Liver (tissue), 3 donors: ENCODE measurements at regions not wholly inside any gene's neighbourhood (a gene's known extent, or its start where the extent isn't known, plus 50 kb on each side); places are given as distances from the start of the nearest gene placed in this dataset.

ENCODE experiments used
- ATF3 ChIP-seq: IDR thresholded peaks from 2 replicates; pipeline ENCODE4 v1.6.1; 2016; ENCODE audit warnings: antibody characterized with exemption
- CTCF ChIP-seq: fragments of 150-350 bp; IDR thresholded peaks from 2 replicates; pipeline ENCODE4 v1.5.1; 2017; ENCODE audit warnings: improper control_type of control experiment, low read depth, low read length; ENCODE audit not compliant: missing input control
- FOXA1 ChIP-seq: IDR thresholded peaks from 2 replicates; pipeline ENCODE4 v1.6.1; 2016; ENCODE audit warnings: antibody characterized with exemption
- GABPA ChIP-seq, 2 donors: IDR thresholded peaks in 1 of 2; conservative IDR thresholded peaks in 1 of 2; 2 replicates each; pipeline ENCODE4 v1.6.1; 2016; ENCODE audit warnings: antibody characterized with exemption in 2 of 2, mild to moderate bottlenecking in 1 of 2, moderate library complexity in 1 of 2
- HNF4G ChIP-seq: IDR thresholded peaks from 2 replicates; pipeline ENCODE4 v1.6.1; 2016; ENCODE audit warnings: antibody characterized with exemption
- JUND ChIP-seq, 2 donors: IDR thresholded peaks; 2 replicates each; pipeline ENCODE4 v1.6.1; 2016; ENCODE audit warnings: antibody characterized with exemption in 2 of 2
- REST ChIP-seq: IDR thresholded peaks from 2 replicates; pipeline ENCODE4 v1.6.1; 2016; ENCODE audit warnings: antibody characterized with exemption, mild to moderate bottlenecking
- SP1 ChIP-seq: IDR thresholded peaks from 2 replicates; pipeline ENCODE4 v1.6.1; 2018; ENCODE audit warnings: antibody characterized with exemption, mild to moderate bottlenecking
- TAF1 ChIP-seq: conservative IDR thresholded peaks from 2 replicates; pipeline ENCODE4 v1.6.1; 2016; ENCODE audit warnings: antibody characterized with exemption, mild to moderate bottlenecking
- ZBTB33 ChIP-seq: IDR thresholded peaks from 2 replicates; pipeline ENCODE4 v1.6.1; 2016; ENCODE audit warnings: antibody characterized with exemption
- donor health status: healthy.
- donor health status: healthy.

- TF ChIP-seq ZBTB33, result no peak
- no peak for TF ChIP-seq TAF1
- TF ChIP-seq ATF3, result no peak
- TF ChIP-seq JUND (IDR thresholded peaks at IDR 0.05), result no peak
- TF ChIP-seq SP1, result no peak
- TF ChIP-seq REST, result no peak
- TF ChIP-seq FOXA1, result no peak
- no peak for TF ChIP-seq CTCF
- no peak for TF ChIP-seq HNF4G
- no peak for TF ChIP-seq GABPA (IDR thresholded peaks at IDR 0.05 in 1 of 2, conservative IDR thresholded peaks at IDR 0.05 in 1 of 2)
Observed at GRCh38 chrX:151279161-151279560, 102.8 kb downstream of the GPR50 start.
